ENCODE measurements at regions not wholly inside any gene's neighbourhood (a gene's known extent, or its start where the extent isn't known, plus 50 kb on each side); places are given as distances from the start of the nearest gene placed in this dataset.

DNA sequence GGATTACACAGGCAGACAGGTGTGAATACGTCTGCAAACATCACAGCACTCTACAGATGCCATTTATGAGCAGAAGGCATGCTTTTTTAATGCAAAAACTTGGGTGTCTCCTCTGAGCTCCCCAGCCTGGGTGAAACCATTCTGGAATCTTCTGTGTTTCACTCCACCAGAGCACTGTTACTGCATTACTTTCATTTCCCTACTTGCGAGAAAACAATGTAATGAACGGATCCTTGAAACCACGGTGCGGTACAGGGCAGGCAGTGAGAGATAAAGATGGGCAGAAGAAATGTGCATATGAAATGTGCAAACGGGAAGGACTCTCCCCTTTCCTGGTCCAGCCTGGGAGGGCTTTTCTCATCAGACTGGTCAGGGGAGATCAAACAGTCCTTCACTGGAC is 584.3 kb upstream of the KLF4 start:
- no peak for TF ChIP-seq CTCF (IDR thresholded peaks at IDR 0.05)
- no peak for TF ChIP-seq POLR2A (IDR thresholded peaks at IDR 0.05)
- no peak overlapping the region for H3K4me3 ChIP-seq
- no peaks in the 10 kb centered on the region for H3K27me3 ChIP-seq
- H3K27ac ChIP-seq, result no peak overlapping the region
- no peaks in the 10 kb centered on the region for H3K9me3 ChIP-seq (replicated peaks in 1 of 3)
- intact Hi-C loops (cut with DNase I), result no loop called here
- no peak for DNase-seq
- H3K36me3 ChIP-seq (replicated peaks in 1 of 2), result no peaks in the 10 kb centered on the region
- 50 to 87% (median 74%) methylated on average over 6 of the region's 6 CpGs for WGBS, 4 donors
- no peaks in the 10 kb centered on the region for H3K4me1 ChIP-seq (replicated peaks in 1 of 2)

GRCh38 chr9:108072740-108073139 is 583.2 kb upstream of the KLF4 start:
- no peaks in the 10 kb centered on the region for H3K9me3 ChIP-seq (replicated peaks in 1 of 3)
- H3K27me3 ChIP-seq, result no peaks in the 10 kb centered on the region
- TF ChIP-seq POLR2A (IDR thresholded peaks at IDR 0.05), result no peak
- 86 to 98% (median 90%) methylated on average over 6 of the region's 6 CpGs for WGBS, 4 donors
- H3K27ac ChIP-seq, result no peak overlapping the region
- H3K4me1 ChIP-seq (replicated peaks in 1 of 2), result no peaks in the 10 kb centered on the region
- H3K36me3 ChIP-seq (replicated peaks in 1 of 2), result no peaks in the 10 kb centered on the region
- DNase-seq, result no peak
- H3K4me3 ChIP-seq, result no peak overlapping the region
- intact Hi-C loops (cut with DNase I), result no loop called here

DNA sequence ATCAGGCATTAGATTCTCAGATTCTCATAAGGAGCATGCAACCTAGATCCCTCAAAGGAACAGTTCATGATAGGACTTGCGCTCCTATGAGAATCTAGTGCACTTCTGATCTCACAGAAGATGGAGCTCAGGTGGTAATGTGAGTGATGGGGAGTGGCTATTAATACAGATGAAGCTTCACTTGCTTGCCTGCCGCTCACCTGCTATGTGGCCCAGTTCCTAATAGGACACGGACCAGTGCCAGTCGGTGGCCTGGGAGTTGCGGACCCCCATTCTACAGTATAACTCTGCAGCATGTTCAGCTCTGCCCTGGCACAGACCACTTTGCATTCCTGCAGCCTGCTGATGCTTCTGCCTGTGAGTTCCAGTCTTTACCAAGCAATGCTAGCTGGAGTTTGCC is 581.3 kb upstream of the KLF4 start:
- no peak for DNase-seq
- H3K27me3 ChIP-seq, result no peaks in the 10 kb centered on the region
- H3K36me3 ChIP-seq (replicated peaks in 1 of 2), result no peaks in the 10 kb centered on the region
- H3K4me1 ChIP-seq (replicated peaks in 1 of 2), result no peaks in the 10 kb centered on the region
- H3K4me3 ChIP-seq, result no peak overlapping the region
- WGBS, 4 donors, result 93 to 96% (median 93%) methylated on average over 5 of the region's 5 CpGs
- no peak overlapping the region for H3K27ac ChIP-seq
- intact Hi-C loops (cut with DNase I), result no loop called here
- no peaks in the 10 kb centered on the region for H3K9me3 ChIP-seq (replicated peaks in 1 of 3)
- TF ChIP-seq POLR2A (IDR thresholded peaks at IDR 0.05) (no peak), CTCF (IDR thresholded peaks at IDR 0.05) (no peak)

- DNase-seq, result no peak
- Histone ChIP-seq H3K27ac (no peak overlapping the region), H3K27me3 (no peaks in the 10 kb centered on the region), H3K36me3 (replicated peaks in 1 of 2) (no peaks in the 10 kb centered on the region), H3K4me1 (replicated peaks in 1 of 2) (no peaks in the 10 kb centered on the region), H3K9me3 (replicated peaks in 1 of 3) (no peaks in the 10 kb centered on the region), H3K4me3 (no peak overlapping the region)
- 66 to 83% (median 69%) methylated on average over 1 of the region's 1 CpG for WGBS, 4 donors
- intact Hi-C loops (cut with DNase I), result no loop called here
- TF ChIP-seq CTCF (IDR thresholded peaks at IDR 0.05) (no peak), POLR2A (IDR thresholded peaks at IDR 0.05) (no peak)
Observed at GRCh38 chr9:108069991-108070390, 580.4 kb upstream of the KLF4 start.

DNA sequence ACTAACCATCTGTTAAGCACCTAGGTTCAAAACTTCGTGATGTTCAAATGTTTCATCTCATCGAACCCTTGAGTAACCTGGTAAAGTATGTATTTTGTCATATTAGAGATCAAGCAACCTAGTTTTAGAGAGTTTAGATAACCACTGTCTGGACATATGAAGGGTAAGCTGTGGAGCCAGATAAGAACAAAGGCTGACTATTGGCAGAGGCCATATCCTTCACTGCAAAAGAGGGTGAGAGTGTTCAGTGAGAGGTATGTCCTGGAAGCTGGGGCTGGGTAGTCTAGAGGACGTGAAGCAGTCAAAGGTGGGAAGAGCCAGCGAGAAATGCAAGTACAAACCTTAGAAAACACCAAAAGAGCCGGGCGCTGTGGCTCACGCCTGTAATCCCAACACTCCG is 573.1 kb upstream of the KLF4 start:
- no peak for DNase-seq
- intact Hi-C loops (cut with DNase I), result no loop called here
- WGBS, 4 donors, result 89 to 94% (median 93%) methylated on average over 8 of the region's 8 CpGs
- no peak overlapping the region for H3K4me3 ChIP-seq
- H3K27ac ChIP-seq, result no peak overlapping the region
- H3K27me3 ChIP-seq, result peaks cover 6% of the 10 kb centered on the region
- peaks cover 0 to under 1% of the 10 kb centered on the region in 2 donors for H3K4me1 ChIP-seq (replicated peaks in 1 of 2)
- H3K9me3 ChIP-seq (replicated peaks in 1 of 3), result no peaks in the 10 kb centered on the region
- no peak for TF ChIP-seq CTCF (IDR thresholded peaks at IDR 0.05)
- no peak for TF ChIP-seq POLR2A (IDR thresholded peaks at IDR 0.05)
- H3K36me3 ChIP-seq (replicated peaks in 1 of 2), result no peaks in the 10 kb centered on the region

Data from adrenal gland (tissue), 9 donors.